ENCODE measurements at regions not wholly inside any gene's neighbourhood (a gene's known extent, or its start where the extent isn't known, plus 50 kb on each side); places are given as distances from the start of the nearest gene placed in this dataset.

DNA sequence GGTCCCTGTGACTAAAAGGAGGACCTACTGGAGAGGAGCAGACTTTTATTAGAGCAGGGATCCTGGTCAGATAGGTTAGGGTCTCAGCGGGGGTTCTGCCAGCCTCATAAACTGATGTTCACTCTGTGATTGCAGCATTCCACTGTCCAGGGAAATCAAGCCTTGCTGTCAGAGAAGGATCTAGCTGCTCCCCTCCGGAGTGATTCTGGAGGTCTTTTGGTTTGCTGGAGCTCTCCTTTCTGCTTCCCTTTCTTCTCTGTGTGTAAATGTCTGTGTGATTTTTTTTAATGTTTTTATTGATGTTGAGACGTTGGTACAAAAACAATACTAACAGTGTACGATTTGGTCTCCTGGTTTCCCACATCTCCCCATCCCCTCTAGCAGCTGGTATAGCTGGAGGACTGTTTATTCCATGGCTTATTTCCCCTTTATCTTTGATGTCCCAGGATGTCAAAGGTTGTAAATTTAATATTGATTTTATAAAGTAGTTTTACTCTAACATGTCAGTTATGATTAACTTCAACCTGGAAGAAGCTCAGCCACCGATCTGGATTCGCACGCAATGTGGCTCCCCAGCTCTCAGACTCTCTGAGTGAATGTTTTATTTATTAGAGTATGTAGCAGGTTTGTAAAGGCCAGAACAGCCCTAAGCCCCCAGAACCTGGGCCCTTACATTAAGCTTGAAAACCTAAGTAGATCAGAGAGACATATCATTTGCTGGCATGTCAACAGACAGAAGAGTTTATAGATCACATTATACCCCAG, 202.3 kb upstream of the G2E3 start:
- H3K27ac ChIP-seq = no peak overlapping the region
- TF ChIP-seq, protein P1, sequence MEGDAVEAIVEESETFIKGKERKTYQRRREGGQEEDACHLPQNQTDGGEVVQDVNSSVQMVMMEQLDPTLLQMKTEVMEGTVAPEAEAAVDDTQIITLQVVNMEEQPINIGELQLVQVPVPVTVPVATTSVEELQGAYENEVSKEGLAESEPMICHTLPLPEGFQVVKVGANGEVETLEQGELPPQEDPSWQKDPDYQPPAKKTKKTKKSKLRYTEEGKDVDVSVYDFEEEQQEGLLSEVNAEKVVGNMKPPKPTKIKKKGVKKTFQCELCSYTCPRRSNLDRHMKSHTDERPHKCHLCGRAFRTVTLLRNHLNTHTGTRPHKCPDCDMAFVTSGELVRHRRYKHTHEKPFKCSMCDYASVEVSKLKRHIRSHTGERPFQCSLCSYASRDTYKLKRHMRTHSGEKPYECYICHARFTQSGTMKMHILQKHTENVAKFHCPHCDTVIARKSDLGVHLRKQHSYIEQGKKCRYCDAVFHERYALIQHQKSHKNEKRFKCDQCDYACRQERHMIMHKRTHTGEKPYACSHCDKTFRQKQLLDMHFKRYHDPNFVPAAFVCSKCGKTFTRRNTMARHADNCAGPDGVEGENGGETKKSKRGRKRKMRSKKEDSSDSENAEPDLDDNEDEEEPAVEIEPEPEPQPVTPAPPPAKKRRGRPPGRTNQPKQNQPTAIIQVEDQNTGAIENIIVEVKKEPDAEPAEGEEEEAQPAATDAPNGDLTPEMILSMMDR (IDR thresholded peaks at IDR 0.05) = no peak
- TF ChIP-seq ZFX (IDR thresholded peaks at IDR 0.05; ENCODE audit: borderline replicate concordance) = no peak

DNA sequence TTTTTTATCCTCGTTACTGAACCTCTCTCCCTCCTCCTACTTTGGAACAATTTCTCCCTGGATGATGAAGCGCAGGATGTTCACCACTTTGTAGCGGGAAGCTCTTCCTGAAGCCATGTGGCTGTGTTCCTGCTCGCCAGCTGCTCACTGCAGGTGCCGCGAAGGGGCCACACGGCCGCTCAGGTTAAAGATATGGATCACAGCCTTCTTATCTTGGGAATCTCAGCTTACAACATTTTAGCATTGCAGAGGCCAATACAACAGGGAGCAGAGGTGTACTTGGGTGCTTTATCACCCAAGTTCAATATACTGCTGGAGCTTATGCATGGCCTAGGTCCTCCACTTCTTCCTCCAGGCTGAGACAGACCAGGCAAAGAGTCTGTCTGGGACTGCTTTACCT, 201.2 kb upstream of the G2E3 start:
- TF ChIP-seq, protein P1 (IDR thresholded peaks at IDR 0.05) = no peak
- no peak for TF ChIP-seq ZFX (IDR thresholded peaks at IDR 0.05; ENCODE audit: borderline replicate concordance)
- H3K27ac ChIP-seq = no peak overlapping the region

DNA sequence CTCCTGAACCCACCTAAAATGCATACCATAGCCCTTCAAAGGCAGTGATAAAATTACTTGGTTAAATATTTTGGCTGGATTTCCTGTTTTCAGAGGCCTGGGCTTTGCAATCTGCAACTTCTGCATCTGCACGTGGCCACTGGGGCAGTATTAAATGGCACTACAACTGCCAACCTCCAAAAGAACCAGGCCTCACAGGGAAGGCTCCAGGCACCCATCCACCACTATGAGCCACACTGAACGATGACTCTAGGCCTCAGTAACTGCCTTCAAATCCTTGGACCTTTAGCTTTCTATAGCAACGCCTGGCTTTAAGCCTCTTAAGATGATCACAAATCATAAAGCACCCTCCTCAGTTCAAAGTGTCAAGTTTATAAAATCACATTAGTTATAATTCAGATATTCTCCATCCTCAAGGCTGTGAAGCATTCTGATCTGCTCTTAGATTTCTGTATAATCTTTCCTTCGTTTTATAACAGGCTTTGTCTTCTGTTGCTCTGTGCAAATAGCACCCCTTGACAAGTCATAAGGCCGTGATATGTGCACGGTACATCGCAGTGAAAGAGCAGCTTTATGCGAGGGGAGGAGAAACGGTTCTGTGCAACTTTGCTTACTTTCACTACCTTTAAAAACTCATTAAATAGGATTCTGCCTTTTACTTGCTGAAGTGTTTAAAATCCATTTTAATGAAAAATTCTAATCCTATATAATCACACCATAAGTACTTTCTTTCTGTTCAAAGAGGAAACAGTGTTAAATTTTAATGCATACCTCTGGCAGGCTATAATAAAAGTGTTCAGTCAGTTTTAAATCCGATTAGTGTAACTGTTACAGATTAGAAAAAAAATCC, 196.4 kb upstream of the G2E3 start:
- H3K27ac ChIP-seq = peak overlapping the region; percentile 64
- TF ChIP-seq, protein P1 (IDR thresholded peaks at IDR 0.05) = no peak
- TF ChIP-seq ZFX (IDR thresholded peaks at IDR 0.05; ENCODE audit: borderline replicate concordance) = no peak

DNA sequence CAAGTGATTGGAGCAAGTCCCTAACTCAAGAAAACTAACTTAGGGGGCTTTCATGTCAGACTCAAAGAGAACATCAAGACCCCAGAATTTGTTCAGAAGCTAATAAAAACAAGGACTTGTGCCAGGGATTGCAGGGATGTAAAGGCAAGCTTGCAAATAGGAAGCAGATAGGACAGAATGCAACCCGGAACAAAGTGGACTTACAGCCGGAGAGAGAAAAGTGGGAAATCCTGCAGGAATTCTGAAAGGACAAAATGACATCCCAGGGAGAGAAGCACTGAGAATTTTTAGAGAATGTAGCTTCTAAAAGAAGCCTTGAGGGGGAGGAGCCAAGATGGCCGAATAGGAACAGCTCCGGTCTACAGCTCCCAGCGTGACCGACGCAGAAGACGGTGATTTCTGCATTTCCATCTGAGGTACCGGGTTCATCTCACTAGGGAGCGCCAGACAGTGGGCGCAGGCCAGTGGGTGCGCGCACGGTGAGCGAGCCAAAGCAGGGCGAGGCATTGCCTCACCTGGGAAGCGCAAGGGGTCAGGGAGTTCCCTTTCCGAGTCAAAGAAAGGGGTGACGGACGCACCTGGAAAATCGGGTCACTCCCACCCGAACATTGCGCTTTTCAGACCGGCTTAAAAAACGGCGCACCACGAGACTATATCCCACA, 195.6 kb upstream of the G2E3 start:
- H3K27ac ChIP-seq = peak overlapping the region; percentile 64
- TF ChIP-seq, protein P1 (IDR thresholded peaks at IDR 0.05) = 0 out of 2 replicates have a peak, but pooled peaks have one; percentile 12

DNA sequence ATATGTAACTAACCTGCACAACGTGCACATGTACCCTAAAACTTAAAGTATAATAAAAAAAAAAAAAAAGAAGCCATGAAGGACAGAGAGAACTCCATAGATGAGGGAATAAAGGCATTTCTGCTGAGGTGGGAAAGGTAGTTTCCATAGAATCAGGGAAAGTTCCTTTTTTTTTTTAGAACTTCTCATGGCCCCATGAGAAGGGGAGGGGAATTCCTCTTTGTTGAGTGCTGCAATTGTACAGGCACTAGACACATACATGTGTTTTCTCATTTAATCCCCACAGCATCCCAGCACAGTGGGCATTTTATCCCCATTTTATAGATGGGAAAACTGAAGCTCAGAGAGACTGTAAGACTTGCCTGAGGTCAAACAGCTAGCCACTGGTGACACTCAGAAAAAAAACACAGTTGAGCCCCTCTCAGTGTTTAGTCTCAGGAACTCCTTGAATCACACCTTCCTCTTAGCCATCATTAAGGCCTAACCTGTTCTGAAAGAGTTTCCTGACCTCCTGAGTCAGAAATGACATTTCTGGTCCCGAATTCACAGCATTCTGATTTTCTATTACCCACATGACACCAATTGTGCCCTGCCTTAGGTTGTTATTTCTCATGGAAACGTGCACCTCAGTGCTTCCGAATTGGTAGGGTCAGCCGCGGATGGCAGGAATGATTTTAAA, 189.3 kb upstream of the G2E3 start:
- TF ChIP-seq, protein P1 (IDR thresholded peaks at IDR 0.05) = no peak
- no peak for TF ChIP-seq ZFX (IDR thresholded peaks at IDR 0.05; ENCODE audit: borderline replicate concordance)
- H3K27ac ChIP-seq = no peak overlapping the region

DNA sequence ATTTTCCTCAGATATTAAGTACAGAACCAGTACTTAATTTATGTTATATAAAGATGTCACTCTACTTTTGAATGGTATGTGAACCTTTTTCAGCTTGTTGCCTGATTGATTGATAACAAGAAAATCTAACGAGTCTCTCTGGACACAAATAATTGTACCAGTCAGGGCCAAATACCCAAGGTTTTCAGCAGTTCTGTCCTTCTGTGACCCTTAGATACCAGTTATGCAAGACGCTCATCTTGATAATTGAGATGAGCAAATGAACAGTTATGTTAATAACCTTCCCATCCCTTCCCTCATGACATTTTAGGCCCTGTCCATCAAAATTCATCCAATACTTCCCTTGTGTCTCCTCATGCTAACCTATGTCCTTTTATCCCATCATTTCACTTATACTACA, 185.9 kb upstream of the G2E3 start:
- no peak overlapping the region for H3K27ac ChIP-seq
- TF ChIP-seq, protein P1 (IDR thresholded peaks at IDR 0.05) = no peak
- TF ChIP-seq ZFX (IDR thresholded peaks at IDR 0.05; ENCODE audit: borderline replicate concordance) = no peak
